GM18498 (cell line): ENCODE measurements at regions not wholly inside any gene's neighbourhood (a gene's known extent, or its start where the extent isn't known, plus 50 kb on each side); places are given as distances from the start of the nearest gene placed in this dataset.
"Not testable (repeated sequence)": the region's sequence is repeated elsewhere in the genome, so short reads cannot be mapped to it uniquely, and the experiment has no call there.

Experiments used
- ATAC-seq: cut with Tn5 transposase; IDR thresholded peaks from one replicate; pipeline ENCODE4 v1.9.1; 2021; ENCODE audit warnings: mild to moderate bottlenecking, moderate library complexity; ENCODE audit not compliant: unreplicated experiment

- ATAC-seq: no peak
These were observed 128.9 kb upstream of the ERCC4 start for GRCh38 chr16:13791095-13791494.

- ATAC-seq: no peak
These were observed 126.0 kb upstream of the ERCC4 start for GRCh38 chr16:13793841-13794409.

DNA sequence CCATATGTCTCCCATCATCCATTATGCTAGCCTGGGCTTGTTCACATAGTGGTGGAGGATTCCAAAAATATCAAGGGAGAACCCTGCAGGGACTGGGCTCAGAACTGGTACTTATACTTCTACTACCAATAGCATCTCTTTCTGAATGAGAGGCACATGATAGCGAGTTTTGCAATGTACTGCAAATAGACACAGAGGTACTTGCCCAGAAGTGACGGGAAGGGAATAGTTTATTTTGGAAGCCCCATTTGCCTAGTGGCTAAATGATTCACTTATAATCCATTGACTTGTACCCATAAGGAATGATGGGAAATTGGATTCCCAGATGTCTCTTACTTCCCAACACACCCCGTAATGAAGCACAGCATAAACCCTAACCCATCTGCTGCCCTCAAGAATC, 124.8 kb upstream of the ERCC4 start:
- no peak for ATAC-seq

GRCh38 chr16:13797718-13798117, 122.2 kb upstream of the ERCC4 start:
- no peak for ATAC-seq

GRCh38 chr16:13798211-13798610, 121.7 kb upstream of the ERCC4 start:
- ATAC-seq: no peak

GRCh38 chr16:13803974-13804373, 116.0 kb upstream of the ERCC4 start:
- no peak for ATAC-seq

DNA sequence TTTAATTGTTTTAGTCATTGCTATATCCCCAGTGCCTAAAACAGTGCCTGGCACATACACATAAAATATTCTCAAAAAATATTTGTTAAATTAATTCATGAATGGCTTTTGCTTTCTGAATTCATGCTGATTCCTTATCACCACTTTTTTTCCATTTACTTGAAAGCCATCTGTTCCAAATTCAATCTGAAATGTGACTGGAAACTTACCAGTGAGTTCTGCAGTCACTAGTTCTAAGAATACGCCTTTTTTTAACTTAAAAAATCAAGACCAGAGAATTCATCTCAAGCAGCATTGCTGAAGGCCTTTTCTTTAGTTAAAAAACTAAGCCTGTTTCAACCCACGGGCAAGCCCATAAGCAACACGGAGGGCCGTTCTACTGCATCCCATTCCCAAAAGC, 114.0 kb upstream of the ERCC4 start:
- ATAC-seq: no peak

- ATAC-seq: no peak
These were observed 113.3 kb upstream of the ERCC4 start for GRCh38 chr16:13806671-13807070.

DNA sequence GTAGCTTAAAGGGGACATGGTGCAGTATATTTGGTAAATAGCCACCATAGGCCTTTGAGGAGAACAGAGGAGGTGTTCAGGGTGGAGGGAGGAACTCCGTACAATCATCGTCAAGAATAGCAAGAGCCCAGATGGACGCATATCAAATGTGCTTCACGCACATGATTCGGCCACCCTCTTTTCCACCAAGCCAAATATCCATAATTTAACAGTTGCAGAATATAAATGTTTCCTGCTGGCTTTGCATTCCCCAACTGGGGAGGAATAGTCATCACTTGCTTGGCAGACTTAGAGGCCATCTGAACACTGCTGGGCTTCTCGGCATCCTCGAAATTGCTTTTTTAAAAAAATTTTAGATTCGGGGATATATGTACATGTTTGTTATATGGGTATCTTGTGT, 111.9 kb upstream of the ERCC4 start:
- ATAC-seq: no peak

- ATAC-seq: no peak
These were observed 110.2 kb upstream of the ERCC4 start for GRCh38 chr16:13809765-13810164.

- no peak for ATAC-seq
These were observed 108.1 kb upstream of the ERCC4 start for GRCh38 chr16:13811834-13812233.

- ATAC-seq: no peak
These were observed 103.3 kb upstream of the ERCC4 start for GRCh38 chr16:13816701-13817100.

GRCh38 chr16:13823501-13823900, 96.5 kb upstream of the ERCC4 start:
- no peak for ATAC-seq

- no peak for ATAC-seq
These were observed 90.2 kb upstream of the ERCC4 start for GRCh38 chr16:13829697-13830299.

- ATAC-seq: no peak
These were observed 86.4 kb upstream of the ERCC4 start for GRCh38 chr16:13833515-13833914.

DNA sequence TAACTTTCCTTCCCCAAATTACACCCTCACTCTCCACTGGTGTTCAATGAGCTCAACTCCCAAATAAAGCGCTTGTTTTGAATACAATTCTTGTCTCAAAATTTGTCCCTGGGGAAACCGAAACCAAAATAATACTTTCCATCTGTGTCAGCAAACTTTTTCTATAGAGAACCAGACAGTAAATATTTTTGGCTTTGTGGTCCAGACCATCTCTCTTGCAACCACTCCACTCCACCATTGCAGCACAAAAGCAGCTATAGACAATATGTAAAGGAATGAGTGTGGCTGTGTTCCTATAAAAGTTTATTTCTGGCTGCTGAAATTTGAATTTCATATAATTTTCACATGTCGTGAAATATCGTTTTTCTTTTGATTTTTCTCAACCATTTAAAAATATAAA, 84.6 kb upstream of the ERCC4 start:
- ATAC-seq: no peak

GRCh38 chr16:13835935-13836730, 83.8 kb upstream of the ERCC4 start:
- no peak for ATAC-seq

DNA sequence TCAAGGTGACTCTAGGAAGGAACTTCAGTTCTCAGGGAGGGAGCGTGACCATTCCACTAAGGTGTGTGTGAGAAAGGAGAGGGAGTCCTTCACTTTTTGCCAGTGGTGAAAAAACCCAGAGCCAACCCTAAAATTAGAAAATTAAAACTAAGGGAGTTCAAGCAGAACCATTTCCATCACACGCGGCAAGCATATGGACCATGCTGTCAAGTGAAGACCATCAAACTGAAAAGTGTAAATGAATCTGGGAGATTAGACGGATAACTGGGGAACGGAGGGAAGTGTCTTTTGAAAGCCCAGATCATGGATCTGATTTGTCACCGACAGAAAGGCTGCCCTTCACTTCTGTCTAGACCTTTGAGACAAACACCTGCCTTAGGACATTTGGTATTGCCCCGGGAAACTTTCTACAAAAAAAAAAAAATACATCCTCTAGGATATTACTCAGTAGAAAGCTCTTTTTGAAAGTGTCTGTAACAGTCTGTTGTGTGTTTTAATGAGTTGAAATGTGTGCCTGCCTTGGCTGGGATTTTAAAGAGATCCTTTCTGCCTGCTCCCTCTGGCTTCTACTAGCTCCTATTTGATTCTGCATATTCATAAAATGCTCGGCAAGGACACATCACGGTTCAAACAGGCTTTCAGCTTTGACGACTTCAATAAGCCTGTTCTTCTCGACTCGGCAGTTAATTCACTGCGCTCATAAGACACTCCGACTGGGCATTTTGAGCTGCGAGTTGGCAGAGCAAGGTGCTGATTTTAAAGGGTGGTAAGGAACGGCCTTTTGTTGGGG, 81.4 kb upstream of the ERCC4 start:
- ATAC-seq: no peak

- ATAC-seq: no peak
These were observed 80.4 kb upstream of the ERCC4 start for GRCh38 chr16:13839577-13839976.

DNA sequence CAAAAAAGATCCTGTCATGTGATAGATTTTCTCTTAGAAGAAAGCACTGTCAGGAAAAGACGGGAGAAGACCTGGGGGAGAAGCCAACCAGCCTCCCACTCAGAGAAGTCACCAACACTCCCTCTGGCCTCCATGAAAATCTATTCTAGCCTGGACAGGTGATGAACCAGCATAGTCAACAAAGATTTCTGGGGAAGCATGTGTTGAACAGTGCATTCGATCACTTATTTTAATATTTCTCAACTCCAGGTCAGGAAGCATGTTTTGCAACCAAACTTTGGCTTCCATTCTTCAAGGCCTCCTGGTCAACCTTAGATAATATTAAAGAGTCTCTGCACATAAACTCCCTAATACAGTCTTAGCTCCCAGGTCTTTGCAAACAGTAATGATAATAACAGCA, 74.7 kb upstream of the ERCC4 start:
- ATAC-seq: no peak

DNA sequence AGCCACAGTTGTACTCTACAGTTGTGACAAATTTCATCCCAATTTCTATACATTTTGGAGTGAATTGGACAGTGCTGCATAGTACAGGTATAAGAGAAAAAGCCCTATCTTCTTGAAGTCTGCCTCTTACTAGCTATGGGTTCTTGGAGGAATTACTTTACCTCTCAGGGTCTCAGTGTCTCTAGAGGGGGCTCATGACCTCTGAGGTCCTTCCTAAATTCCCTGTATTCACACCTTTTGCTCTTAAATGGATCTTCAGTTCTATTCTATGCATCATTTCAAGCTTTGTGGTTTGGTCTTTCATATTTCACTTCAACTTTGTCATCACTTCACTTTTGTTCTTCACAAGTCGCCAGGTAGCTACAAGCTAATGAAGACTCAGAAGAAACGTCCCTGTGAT, 71.2 kb upstream of the ERCC4 start:
- ATAC-seq: no peak

GRCh38 chr16:13850173-13850572, 69.8 kb upstream of the ERCC4 start:
- not testable (repeated sequence) for ATAC-seq
